M059J (cell line): ENCODE measurements at regions not wholly inside any gene's neighbourhood (a gene's known extent, or its start where the extent isn't known, plus 50 kb on each side); places are given as distances from the start of the nearest gene placed in this dataset.
"Not testable (repeated sequence)": the region's sequence is repeated elsewhere in the genome, so short reads cannot be mapped to it uniquely, and the experiment has no call there.

Experiments
- DNase-seq: peaks from one replicate; pipeline ENCODE4 v3.0.0-alpha.2; 2012; ENCODE audit warnings: low read depth

DNA sequence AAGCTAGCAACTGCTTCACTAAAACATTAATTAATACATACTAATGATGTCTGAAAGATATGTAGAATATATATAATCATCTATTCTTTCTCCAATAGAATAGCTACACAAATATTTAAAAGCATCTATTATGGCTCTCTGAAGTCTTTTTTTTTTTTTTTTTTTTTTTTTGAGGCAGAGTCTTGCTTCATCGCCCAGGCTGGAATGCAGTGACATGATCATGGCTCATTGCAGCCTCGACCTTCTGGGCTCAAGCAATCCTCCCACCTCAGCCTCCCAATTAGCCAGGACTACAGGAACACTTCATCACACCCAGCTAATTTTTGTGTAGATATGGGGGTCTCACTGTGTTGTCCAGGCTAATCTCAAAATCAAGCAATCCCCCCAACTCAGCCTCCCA is 120.4 kb upstream of the KYNU start:
- no peak for DNase-seq

DNA sequence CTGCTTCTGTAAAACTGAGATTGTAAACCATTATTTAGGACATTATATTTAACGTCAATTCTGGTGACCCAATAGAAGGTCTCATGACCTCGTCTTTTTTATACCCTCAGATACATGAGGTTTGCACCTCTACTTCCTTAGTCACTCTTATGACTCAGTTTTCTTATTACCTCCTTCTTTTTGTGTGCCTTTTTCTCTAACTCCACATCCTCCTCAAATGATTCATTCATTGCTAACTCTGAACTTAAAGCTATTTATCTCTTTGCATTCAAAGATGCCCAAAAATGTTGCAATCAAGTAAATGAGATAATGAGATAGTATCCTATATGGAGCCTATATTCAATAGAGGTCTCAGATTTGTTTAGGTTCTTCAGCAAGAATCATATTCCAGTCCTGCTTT is 121.0 kb upstream of the KYNU start:
- peak; percentile 54 for DNase-seq

DNA sequence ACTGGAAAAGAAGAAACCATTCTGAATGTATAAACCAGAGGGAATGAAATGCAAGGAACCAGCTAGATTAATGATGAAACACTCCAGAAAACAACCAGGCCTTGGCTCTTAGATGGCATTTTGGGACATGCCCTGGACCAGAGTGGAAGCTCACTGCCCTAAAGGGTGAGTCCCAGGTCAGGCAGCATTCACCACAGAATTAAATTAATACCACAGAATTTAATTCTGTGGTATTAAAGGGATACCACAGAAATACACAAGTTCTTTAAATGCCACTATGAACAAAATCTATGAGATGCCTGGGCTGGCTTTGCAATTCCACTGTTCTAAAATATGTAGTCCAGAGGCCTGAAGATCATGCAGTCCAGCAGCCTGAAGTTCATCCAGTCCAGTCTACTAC is 122.3 kb upstream of the KYNU start:
- peak; percentile 36 for DNase-seq

GRCh38 chr2:142754182-142754581 is 123.3 kb upstream of the KYNU start:
- DNase-seq = peak; percentile 14

- DNase-seq = no peak
Observed at GRCh38 chr2:142750858-142751257, 126.6 kb upstream of the KYNU start.

GRCh38 chr2:142748559-142749099 is 128.8 kb upstream of the KYNU start:
- DNase-seq = no peak

- peak; percentile 81 for DNase-seq
Observed at GRCh38 chr2:142745691-142746090, 131.8 kb upstream of the KYNU start.

DNA sequence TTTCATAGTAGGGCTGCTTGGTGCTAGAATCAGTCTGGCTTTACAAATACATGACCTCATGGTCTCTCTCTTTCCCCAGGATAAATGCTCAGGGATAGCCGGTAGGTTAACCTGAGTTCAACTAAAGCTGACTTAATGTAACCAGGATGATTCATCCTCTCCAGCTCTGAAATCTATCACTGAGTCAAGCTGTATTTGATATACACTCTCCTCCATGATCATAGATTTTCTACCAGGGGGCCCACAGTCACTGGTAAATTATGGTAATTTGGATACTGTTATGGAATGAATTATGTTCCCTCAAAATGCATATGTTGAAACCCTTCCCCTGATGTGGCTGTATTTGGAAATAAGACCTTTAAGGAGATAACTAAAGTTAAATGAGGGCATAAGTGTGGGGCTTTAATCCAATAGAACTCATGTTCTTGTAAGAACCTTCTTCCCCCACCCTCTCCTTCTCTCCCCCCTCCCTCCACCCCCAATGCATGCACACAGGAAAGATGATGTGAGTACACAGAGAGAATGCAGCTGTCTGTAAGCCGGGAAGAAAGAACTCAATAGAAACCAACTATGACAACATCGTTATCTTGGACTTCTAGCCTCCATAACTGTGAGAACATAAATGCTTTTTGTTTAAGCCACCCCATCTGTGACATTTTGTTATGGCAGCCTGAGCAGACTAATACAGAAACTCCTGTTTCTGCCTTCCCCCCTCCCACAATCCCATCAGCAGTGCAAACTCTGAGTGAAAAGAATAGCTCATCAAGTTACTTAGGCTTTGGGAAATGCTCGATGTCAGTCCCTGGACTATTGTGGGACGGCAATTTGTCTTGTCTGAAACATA is 134.9 kb upstream of the KYNU start:
- peak; percentile 78 for DNase-seq

DNA sequence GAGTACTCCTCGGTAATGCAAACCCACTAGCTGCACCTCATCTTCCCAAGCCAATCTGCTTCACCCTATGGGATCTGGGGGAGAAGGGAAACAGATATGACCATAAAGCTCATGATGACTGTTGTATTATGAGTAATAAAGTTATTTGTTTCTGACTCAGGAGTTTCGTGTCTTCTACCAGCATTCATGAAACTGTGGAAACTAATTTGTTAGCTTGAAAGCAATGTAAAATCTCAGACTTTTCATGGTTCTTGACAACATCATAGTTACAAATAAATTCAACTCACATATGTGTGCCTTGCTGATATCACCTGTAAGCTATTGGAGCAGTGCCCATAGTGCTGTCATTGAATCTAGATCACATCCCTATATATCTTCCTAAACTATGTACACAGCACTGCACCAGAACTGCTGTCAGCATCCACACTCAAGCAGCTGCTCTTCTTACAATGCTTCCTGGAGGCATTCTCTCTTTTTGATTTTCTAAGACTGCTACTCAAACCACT is 135.6 kb upstream of the KYNU start:
- no peak for DNase-seq

DNA sequence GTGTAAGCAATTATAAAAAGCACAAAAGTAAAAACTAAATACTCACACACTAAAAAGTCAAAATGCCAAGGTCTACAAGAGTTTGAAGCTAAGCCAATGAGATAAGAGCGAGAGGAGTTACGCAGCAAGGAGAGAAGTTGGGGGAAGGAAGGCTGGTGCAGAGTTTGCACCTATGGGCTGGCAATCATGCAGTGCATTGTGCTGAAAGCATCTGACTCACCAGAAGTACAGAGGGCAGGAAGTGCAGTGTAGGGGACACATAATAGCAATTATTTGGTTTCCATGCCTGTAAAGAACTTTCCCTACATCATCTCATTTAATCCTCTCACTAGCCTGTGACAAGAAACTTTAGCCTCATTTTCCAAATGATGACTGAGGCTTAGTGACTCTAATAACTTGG is 142.7 kb upstream of the KYNU start:
- DNase-seq = peak; percentile 12

DNA sequence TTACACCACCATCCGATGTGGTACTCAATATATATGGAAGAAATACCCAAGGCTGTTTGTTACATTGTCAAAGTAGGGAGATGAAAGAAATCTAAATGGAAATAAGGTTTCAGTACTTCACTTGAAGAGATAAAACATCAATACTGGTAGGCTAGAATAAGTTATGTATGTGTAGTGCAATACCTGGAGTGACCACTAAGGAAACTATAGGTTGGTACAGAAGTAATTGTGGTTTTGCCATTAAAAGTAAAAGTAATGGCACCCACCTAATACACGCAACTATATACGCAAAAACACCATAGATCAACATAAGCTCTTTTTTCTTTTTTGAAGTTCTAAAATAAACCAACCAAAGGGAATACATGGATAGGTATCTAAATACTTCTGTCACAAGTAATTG is 143.2 kb upstream of the KYNU start:
- no peak for DNase-seq

DNA sequence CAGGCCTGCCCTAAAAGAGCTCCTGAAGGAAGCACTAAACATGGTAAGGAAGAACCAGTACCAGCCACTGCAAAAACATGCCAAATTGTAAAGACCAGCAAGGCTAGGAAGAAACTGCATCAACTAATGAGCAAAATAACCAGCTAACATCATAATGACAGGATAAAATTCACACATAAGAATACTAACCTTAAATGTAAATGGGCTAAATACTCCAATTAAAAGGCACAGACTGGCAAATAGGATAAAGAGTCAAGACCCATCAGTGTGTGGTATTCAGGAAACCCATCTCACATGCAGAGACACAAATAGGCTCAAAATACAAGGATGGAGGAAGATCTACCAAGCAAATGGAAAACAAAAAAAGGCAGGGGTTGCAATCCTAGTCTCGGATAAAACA is 147.7 kb upstream of the KYNU start:
- DNase-seq = not testable (repeated sequence)

DNA sequence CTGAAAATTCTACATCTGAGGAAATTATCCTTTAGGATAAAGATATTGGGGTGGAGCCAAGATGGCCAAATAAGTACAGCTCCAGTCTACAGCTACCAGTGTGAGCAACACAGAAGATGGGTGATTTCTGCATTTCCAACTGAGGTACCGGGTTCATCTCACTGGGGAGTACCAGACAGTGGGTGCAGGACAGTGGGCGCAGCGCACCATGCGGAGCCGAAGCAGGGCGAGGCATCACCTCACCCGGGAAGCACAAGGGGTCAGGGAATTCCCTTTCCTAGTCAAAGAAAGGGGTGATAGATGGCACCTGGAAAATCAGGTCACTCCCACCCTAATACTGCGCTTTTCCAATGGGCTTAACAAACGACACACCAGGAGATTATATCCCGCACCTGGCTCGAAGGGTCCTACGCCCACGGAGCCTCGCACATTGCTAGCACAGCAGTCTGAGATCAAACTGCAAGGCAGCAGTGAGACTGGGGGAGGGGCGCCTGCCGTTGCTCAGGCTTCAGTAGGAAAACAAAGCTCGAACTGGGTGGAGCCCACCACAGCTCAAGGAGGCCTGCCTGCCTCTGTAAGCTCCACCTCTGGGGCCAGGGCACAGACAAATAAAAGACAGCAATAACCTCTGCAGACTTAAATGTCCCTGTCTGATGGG is 149.5 kb upstream of the KYNU start:
- not testable (repeated sequence) for DNase-seq

GRCh38 chr2:142725386-142725785 is 152.1 kb upstream of the KYNU start:
- no peak for DNase-seq

GRCh38 chr2:142724713-142725349 is 152.6 kb upstream of the KYNU start:
- no peak for DNase-seq

DNA sequence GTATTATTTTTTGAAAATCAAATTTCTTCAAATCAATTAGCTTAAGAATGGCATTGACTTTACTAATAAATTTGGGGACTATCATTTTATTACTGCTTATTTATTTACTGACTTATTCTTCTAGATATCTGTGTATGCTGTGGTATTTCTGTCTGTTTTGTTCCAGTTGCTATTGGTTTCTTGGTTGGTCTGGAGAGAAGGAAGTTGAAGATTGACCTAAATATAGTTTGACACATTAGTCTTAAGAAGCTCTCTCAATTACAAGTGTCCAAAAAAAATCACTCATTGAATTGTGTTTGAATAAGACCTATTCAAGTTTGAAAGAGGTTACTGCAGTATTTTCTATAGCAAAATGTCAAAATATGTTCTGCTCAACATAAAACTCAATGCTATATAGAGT is 153.3 kb upstream of the KYNU start:
- no peak for DNase-seq

DNA sequence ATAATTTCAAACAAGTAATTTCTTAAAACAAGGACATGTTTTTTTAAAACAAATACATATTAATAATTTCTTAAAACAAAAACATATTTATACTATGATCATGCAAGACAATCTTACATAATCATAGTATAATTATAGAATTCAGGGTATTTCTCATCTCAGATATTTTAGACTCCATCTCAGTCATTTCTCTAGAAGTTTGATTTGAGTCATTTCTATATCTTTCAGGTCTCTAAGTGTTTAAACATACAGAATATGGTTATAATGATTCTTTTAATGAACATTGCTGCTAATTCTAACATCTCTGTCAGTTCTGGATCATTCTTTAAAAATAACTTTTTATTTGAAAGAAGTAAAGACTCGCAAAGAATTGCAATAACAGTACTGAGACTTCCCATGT is 154.2 kb upstream of the KYNU start:
- DNase-seq = no peak

DNA sequence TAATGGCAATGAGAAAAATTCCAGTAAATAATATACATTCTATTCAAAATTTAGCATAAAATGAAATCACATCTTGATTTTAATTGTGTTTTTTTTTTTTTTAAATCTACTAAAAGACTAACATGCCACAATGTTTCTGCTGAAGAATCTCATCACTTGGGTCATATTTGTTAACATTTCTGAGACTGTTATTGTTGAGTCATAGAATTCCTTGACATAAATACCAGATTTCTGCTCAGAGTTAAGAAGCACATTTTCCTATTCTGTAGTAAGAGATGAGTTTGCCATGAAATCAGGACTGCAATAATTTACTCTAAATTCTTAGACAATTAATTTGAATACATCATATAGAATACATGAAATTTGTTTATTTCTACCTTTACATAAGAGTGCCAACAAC is 154.9 kb upstream of the KYNU start:
- DNase-seq = peak; percentile 14

DNA sequence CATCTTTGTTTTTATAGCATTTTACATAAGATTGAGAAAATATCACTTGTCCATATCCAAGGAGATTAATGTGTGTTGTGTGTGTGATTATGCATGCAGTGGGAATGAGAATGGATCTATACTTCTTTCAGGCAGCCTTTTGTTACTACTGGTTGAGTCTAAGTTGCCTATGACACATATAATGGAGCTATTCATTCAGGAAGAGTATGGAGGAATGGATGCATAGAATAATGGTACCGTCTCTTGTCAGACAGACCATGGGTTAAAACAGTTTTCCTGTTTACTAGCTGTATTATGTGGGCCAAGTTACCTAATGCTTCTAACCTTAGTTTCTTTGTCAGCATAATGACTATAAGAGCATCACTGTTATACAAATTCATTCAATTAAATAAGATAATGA is 155.4 kb upstream of the KYNU start:
- DNase-seq = no peak

GRCh38 chr2:142721015-142721414 is 156.4 kb upstream of the KYNU start:
- DNase-seq = no peak

- no peak for DNase-seq
Observed at GRCh38 chr2:142718576-142719155, 158.8 kb upstream of the KYNU start.
